SK-N-SH (cell line): ENCODE measurements at regions not wholly inside any gene's neighbourhood (a gene's known extent, or its start where the extent isn't known, plus 50 kb on each side); places are given as distances from the start of the nearest gene placed in this dataset.

Experiments
- CTCF ChIP-seq: fragments of 200-600 bp; sonication (generic); IDR thresholded peaks from 2 replicates; pipeline ENCODE4 v1.6.1; 2017; ENCODE audit warnings: antibody characterized with exemption, mild to moderate bottlenecking, moderate library complexity
- FOSL2 ChIP-seq: IDR thresholded peaks from 2 replicates; pipeline ENCODE4 v1.4.0; 2012; ENCODE audit warnings: low read depth, mild to moderate bottlenecking, moderate library complexity, borderline replicate concordance
- MEF2A ChIP-seq: IDR thresholded peaks from 2 replicates; pipeline ENCODE4 v1.4.0; 2012; ENCODE audit warnings: low read depth, borderline replicate concordance
- PBX3 ChIP-seq: IDR thresholded peaks from 2 replicates; pipeline ENCODE4; 2012
- YY1 ChIP-seq: IDR thresholded peaks from 2 replicates; pipeline ENCODE4 v1.4.0; 2012; ENCODE audit warnings: low read depth, mild to moderate bottlenecking

DNA sequence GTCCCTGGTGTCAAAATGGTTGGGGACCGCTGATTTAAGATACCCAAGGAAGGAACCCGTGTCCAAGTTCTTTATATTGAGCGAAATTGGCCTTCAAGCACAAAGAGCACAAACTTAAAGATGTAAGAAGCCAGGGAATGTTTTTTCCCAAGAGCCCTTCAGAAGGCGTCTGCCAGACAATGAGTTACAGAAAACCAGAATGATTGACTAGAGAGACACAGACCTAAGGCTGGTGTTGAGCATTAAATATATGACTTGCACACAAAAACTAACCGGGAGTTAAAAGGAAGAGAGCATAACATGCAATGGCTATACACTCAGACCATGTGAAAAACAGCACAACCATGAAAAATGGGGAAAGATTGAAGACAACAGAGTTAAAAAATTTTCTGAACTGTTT, 157.5 kb upstream of the FAM9B start:
- no peak for TF ChIP-seq YY1
- no peak for TF ChIP-seq CTCF
- TF ChIP-seq MEF2A = no peak
- no peak for TF ChIP-seq PBX3
- no peak for TF ChIP-seq FOSL2
